ENCODE measurements at regions not wholly inside any gene's neighbourhood (a gene's known extent, or its start where the extent isn't known, plus 50 kb on each side); places are given as distances from the start of the nearest gene placed in this dataset.

- DNase-seq (ENCODE audit: low read depth, low spot score): no peak
Measured at GRCh38 chr4:123741906-123742305, 345.3 kb downstream of the SPRY1 start.

- DNase-seq (ENCODE audit: low read depth, low spot score): no peak
Measured at GRCh38 chr4:123743848-123744247, 347.3 kb downstream of the SPRY1 start.

GRCh38 chr4:123744664-123745290, 348.2 kb downstream of the SPRY1 start:
- no peak for DNase-seq (ENCODE audit: low read depth, low spot score)

- DNase-seq (ENCODE audit: low read depth, low spot score): peak; percentile 20
Measured at GRCh38 chr4:123747016-123747415, 350.4 kb downstream of the SPRY1 start.

GRCh38 chr4:123748806-123749205, 352.2 kb downstream of the SPRY1 start:
- no peak for DNase-seq (ENCODE audit: low read depth, low spot score)

- DNase-seq (ENCODE audit: low read depth, low spot score): no peak
Measured at GRCh38 chr4:123749383-123749782, 352.8 kb downstream of the SPRY1 start.

- peak; percentile 68 for DNase-seq (ENCODE audit: low read depth, low spot score)
Measured at GRCh38 chr4:123750044-123750443, 353.4 kb downstream of the SPRY1 start.

- DNase-seq (ENCODE audit: low read depth, low spot score): no peak
Measured at GRCh38 chr4:123755655-123756054, 359.1 kb downstream of the SPRY1 start.

GRCh38 chr4:123767806-123768205, 371.2 kb downstream of the SPRY1 start:
- no peak for DNase-seq (ENCODE audit: low read depth, low spot score)

- no peak for DNase-seq (ENCODE audit: low read depth, low spot score)
Measured at GRCh38 chr4:123770884-123771283, 374.3 kb downstream of the SPRY1 start.

- no peak for DNase-seq (ENCODE audit: low read depth, low spot score)
Measured at GRCh38 chr4:123776267-123776666, 379.7 kb downstream of the SPRY1 start.

GRCh38 chr4:123777373-123777772, 380.8 kb downstream of the SPRY1 start:
- DNase-seq (ENCODE audit: low read depth, low spot score): no peak

- DNase-seq (ENCODE audit: low read depth, low spot score): no peak
Measured at GRCh38 chr4:123783151-123783790, 386.7 kb downstream of the SPRY1 start.

- no peak for DNase-seq (ENCODE audit: low read depth, low spot score)
Measured at GRCh38 chr4:123783921-123784320, 387.3 kb downstream of the SPRY1 start.

GRCh38 chr4:123784626-123785025, 388.0 kb downstream of the SPRY1 start:
- no peak for DNase-seq (ENCODE audit: low read depth, low spot score)

GRCh38 chr4:123785538-123785937, 388.9 kb downstream of the SPRY1 start:
- DNase-seq (ENCODE audit: low read depth, low spot score): no peak

- DNase-seq (ENCODE audit: low read depth, low spot score): no peak
Measured at GRCh38 chr4:123786163-123786915, 389.7 kb downstream of the SPRY1 start.

- no peak for DNase-seq (ENCODE audit: low read depth, low spot score)
Measured at GRCh38 chr4:123786920-123787319, 390.3 kb downstream of the SPRY1 start.

GRCh38 chr4:123787512-123788080, 391.0 kb downstream of the SPRY1 start:
- no peak for DNase-seq (ENCODE audit: low read depth, low spot score)

- no peak for DNase-seq (ENCODE audit: low read depth, low spot score)
Measured at GRCh38 chr4:123788577-123788976, 392.0 kb downstream of the SPRY1 start.

- DNase-seq (ENCODE audit: low read depth, low spot score): no peak
Measured at GRCh38 chr4:123790681-123791080, 394.1 kb downstream of the SPRY1 start.

GRCh38 chr4:123802082-123802645, 405.6 kb downstream of the SPRY1 start:
- DNase-seq (ENCODE audit: low read depth, low spot score): no peak

All from ELF-1 (cell line).